Stimulated activated CD4-positive, alpha-beta T cell treated with anti-CD3 and anti-CD28 coated beads, Interleukin-2, amount 100 ng/mL, for 24 hours (primary cell): ENCODE measurements at regions not wholly inside any gene's neighbourhood (a gene's known extent, or its start where the extent isn't known, plus 50 kb on each side); places are given as distances from the start of the nearest gene placed in this dataset.
"Not testable (repeated sequence)": the region's sequence is repeated elsewhere in the genome, so short reads cannot be mapped to it uniquely, and the experiment has no call there.

Experiments
- DNase-seq, 2 donors: peaks; one replicate each; pipeline ENCODE4 v3.0.0-alpha.2; 2020

DNA sequence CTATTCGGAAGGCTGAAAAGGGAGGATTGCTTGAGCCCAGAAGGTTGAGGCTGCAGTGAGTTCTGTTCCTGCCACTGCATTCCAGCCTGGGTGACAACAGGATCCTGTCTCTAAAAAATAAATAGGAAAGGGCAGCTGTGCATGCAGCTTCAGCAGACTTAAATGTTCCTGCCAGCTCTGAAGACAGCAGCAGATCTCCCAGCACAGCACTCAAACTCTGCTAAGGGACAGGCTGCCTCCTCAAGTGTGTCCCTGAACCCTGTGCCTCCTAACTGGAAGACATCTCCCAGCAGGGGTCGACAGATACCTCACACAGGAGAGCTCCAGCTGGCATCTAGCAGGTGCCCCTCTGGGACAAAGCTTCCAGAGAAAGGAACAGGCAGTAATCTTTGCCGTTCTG is 117.9 kb downstream of the CXCL12 start:
- no peak for DNase-seq

DNA sequence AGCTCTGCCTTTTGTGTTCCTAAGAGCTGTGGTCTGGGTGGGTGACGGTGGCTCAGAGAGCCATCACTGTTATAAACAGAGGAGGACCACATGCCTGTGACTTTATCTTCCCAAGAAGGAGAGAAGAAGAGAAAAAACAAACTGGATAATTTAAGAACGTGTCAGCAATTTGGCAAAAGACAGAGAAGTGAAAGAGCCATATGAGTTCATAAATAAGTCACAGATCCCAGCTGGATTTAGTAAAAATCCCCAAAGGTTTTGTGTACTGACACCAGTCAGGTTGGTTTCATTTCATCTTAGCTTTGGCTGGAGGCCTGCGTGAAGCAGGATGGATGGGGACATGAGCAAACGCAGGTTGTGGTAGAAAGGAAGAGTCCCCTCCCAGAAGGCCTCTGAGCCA is 120.7 kb downstream of the CXCL12 start:
- no peak for DNase-seq

DNA sequence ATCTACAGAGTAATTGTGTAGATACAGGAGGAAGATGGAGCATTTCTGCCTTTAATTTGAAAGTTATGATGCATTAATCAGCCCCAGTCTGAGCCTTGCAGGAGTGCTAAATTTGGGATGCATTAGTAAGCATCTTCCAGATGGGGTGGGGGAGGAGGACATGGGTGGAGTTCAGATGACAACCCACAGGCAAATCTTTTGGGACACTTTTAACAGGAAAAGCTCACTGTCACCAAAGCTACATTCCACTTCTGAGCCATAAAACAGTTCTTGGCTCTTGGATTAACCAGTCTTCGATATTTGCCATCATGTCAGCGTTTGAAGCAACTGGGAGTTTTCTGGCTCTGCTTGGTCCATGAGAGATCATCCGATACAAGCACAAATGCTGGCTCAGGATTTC is 121.1 kb downstream of the CXCL12 start:
- DNase-seq, result no peak

DNA sequence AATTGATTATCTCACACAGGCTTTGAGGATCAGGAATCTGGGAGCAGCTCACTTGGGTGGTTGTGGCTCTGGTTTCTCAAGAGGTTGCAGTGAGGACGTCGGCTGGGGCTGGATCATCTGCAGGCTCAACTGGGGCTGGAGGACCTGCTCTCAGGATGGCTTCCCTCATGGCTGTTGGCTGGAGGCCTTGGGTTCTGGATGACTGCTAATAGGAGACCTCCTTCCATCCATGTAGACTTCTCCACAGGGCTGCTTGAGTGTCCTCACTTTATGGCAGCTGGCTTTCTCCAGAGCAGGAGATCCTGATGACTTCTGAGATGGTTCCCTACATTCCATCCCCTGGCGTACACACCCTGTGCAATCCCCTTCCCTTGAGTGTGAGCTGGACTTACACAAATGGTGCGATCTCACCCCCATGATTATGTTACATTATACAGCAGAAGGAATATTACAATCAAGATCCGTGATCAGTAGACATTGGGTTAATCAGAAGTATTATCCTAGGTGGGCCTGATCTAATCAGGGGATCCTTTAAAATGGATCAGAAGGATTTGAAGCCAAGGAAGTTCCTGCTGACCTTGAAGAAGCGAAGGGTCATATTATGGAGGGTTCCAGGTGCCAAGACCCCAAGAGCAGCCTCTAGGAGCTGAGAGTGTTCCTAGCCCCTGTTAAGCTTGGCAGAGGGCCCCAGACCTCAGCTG is 122.2 kb downstream of the CXCL12 start:
- no peak for DNase-seq

DNA sequence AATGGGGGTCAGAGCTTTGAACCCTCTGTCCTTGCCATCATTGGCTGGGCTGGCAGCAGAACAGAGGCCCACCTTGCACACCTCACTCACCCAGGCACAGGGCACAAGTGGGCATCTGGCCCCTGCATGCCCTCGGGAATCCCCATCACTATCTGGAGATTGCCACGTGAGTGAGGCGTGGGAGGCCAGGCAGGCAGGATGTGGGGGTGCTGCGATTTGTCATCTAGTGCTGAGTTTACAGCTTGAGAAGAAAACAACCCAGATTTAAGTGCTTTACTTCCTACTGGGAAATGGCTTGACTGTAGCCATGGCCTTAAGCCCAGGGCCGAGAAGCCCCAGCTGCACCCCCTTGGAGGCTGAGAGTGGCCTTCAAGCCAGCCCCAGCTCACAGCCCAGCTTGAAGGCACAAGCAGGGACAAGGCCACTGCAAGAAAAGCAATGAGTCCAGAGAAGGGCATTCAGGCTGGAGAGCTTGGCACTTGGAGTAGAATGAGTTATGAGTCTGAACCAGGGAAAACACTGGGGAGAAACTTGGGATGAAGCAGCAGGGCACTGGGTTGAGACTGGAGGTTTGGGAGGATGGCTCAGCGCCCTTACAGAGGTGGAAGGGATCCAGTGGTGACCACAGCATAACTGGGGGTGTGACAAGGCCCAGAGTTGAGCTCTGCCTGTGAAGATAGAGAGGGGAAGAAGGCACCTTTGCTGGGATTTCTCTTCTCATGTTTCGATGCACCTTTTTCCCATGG is 123.0 kb downstream of the CXCL12 start:
- no peak for DNase-seq

DNA sequence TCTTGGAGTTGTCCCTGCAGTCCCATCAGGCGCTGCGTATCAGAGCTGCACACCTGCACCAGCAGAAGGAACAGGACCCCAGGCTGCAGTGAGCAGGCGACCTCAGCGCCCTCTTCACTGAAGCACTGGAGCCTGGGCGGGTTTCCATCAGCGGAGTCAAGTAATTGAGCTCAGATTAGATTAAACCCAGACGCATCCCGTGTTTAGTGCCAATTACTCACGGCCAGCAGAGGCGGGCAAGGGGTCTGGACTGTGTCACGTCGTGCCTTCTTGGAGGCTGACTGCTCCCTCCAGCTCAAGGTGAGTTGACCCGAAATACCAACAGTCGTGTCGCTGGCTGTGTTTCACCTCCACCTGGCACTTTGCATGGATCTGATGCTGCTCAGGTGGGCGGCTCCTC is 123.6 kb downstream of the CXCL12 start:
- no peak for DNase-seq

DNA sequence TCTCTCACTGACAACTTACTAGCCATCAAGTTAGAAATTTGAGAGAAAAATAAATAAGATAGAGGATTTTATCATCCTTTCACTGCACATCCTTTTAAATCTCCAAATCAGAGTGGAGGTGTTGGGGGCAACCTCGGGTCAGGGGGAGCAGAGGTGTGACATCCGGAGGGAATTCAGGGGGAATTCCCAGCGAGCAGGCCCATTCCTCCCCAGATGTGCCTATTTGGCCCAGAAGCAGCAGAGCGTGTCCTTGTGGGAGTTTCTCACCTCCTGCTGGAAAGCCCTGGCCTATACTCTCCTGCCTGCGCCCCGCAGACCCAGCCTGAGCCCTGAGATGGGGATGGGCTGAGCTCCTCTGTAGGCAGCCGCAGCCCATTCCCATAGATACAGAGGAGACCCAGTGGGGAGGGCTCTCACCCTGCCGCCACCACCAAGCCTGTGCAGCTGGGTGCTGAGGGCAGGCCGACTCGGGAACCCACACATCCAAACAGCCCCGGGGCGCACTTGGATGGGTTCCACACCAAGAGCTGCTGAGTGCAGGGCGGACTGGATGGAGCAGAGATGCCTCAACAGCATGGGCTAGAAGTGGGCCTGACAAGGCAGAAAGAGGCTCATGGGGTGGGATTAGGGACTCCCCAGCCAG is 124.5 kb downstream of the CXCL12 start:
- no peak for DNase-seq

DNA sequence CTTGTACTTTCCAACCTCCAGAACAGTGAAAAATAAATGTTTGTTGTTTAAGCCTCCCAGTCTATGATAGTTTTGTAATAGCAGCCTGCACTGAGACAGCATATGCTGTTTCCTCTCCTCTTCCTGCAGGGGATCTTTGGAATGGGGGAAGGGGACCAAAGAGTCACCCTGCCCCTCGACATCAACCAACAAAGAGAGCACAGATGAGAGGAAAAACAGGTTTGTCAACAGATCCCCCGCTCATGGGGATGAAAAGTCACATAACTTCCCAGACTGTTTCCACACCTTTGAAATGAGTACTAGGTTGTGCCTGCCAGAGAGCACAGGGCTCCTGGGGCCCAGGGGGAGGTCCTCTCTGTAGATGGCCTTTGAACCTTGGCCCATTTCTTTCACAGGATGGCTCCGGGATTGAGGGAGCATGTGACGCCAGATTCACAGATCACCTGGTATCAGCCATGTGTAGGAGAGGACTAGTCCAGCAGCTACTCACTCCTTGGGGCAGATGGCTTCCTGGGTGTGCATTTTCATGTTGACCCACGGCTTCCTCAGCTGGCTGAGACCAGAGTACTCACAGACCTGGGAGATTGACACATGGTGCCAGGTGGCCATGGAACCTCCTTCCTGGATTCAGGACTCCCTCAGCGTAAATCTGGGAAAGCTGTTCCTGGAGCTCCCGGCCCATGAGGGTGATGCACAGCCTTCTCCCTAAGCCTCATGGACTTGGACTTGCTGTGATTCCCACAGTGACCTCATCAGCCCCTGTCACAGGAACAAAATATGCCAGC is 125.6 kb downstream of the CXCL12 start:
- DNase-seq, result no peak

DNA sequence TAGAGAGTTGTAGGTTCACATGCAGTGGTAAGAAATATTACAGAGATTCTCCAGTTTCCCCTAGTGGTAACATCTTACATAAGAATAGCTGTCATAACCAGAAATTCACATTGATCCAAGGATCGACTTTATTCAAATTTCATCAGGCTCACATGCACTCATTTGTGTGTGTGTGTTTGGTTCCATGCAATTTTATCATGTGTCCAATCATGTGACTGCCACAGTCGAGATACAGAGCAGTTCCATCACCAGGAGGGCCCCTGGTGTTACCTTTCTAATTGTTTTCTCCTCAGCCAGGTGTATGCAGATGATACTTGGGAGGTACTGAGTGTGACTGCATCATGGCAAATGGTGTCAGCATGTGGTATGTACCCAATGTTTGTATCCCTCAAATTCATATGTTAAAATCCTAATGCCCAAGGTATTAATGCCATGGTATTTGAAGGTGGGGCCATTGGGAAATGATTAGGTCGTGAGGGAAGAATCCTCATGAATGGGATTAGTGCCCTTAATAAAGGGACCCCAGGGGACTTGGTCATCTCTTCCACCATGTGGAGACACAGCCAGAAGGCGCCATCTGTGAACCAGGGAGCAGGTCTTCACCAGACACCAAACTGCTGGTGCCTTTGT is 126.3 kb downstream of the CXCL12 start:
- no peak for DNase-seq

DNA sequence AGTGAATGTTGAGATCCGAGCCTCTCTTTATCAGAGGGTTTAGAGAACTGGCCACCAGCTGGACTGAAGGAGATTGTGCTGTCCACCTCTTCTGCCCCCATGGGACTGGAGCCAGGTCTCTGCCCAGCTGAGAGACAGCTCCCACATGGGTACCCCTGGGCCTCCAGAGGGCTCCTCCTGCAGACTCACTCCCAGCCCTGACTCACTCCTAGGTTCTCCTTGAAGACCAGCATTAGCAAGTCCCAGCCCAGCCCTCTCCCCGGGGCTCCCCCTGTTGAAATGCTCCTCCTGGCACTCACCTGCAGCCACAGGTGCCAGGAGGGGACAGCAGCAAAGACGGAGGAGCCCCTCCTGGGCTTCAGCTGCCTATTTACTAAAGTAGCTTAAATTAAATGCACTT is 126.9 kb downstream of the CXCL12 start:
- DNase-seq, result no peak

DNA sequence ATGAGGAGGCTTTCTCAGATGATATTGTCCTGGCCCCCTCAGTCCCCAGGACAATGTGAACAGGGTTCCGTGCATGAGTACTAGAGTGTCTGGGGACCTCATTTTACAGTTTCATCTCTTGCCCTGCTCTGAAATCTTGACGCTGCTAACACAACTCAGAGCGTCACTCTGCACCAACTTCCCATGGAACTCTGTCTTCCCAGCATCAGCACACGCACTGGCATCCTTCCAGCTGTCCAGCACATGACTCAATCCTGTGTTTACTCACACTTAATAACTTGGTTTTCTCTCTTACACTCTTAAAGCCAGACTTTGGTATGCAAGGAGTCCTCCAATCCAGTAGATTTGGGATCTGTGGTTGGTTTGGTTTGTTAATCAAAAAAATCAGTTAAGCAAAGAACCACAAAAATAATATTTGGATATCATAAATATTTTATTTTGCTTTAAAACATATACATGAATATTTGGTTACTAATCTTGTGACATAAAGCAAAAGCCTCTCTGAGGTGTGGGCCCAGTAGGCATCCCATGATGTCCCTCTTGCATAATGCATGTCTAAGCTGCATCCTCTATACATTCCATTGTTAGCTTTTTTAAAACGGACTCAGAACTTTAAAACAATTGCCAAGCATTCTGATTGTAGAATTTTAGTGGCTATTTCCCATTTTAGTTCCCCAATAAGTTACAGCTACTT is 131.0 kb downstream of the CXCL12 start:
- no peak for DNase-seq

DNA sequence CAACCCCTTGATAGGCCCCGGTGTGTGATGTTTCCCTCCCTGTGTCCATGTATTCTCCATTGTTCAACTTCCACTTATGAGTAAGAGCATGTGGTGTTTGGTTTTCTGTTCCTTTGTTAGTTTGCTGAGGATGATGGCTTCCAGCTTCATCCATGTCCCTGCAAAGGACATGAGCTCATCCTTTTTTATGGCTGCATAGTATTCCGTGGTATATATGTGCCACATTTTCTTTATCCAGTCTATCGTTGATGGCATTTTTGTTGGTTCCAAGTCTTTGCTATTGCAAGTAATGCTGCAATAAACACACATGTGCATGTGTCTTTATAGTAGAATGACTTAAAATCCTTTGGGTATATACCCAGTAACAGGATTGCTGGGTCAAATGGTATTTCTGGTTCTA is 132.3 kb downstream of the CXCL12 start:
- not testable (repeated sequence) for DNase-seq

DNA sequence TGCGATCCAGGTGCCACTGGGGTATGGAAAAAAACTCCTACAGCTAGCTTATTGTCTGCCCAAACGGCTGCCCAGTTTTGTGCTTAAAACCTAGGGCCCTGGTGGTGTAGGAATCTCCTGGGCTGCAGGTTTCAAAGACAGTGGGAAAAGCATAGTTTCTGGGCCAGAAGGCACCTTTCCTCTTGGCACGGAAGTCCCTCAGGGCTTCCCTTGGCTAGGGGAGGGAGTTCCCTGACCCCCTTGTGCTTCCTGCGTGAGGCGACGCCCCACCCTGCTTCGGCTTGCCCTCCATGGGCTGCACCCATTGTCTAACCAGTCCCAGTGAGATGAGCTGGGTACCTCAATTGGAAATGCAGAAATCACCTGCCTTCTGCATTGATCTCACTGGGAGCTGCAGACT is 135.0 kb downstream of the CXCL12 start:
- DNase-seq, result not testable (repeated sequence)

DNA sequence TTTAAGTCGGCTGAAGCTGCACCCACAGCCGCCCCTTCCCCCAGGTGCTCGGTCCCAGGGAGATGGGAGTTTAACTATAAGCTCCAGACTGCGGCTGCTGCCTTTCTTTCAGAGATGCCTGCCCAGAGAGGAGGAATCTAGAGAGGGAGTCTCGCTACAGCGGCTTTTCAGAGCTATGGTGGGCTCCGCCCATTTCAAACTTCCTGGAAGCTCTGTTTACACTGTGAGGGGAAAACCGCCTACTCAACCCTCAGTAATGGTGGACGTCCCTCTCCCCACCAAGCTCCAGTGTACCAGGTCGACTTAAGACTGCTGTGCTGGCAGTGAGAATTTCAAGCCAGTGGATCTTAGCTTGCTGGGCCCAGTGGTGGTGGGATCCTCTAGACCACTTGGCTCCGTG is 135.4 kb downstream of the CXCL12 start:
- no peak for DNase-seq

DNA sequence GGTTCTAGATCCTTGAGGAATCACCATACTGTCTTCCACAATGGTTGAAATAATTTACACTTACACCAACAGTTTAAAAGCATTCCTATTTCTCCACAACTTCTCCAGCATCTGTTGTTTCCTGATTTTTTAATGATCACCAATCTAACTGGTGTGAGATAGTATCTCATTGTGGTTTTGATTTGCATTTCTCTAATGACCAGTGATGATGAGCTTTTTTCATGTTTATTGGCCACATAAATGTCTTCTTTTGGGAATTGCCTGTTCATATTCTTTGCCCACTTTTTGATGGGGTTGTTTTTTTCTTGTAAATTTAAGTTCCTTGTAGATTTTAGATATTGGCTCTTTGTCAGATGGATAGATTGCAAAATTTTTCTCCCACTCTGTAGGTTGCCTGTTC is 138.2 kb downstream of the CXCL12 start:
- not testable (repeated sequence) for DNase-seq

DNA sequence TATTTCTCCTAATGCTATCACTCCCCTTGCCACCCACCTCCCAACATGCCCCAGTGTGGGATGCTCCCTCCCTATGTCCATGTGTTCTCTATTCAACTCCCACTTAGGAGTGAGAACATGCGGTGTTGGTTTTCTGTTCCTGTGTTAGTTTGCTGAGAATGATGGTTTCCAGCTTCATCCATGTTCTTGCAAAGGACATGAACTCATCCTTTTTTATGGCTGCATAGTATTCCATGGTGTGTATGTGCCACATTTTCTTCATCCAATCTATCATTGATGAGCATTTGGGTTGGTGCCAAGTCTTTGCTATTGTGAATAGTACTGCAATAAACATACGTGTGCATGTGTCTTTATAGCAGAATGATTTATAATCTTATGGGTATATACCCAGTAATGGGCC is 138.6 kb downstream of the CXCL12 start:
- DNase-seq, result not testable (repeated sequence)

DNA sequence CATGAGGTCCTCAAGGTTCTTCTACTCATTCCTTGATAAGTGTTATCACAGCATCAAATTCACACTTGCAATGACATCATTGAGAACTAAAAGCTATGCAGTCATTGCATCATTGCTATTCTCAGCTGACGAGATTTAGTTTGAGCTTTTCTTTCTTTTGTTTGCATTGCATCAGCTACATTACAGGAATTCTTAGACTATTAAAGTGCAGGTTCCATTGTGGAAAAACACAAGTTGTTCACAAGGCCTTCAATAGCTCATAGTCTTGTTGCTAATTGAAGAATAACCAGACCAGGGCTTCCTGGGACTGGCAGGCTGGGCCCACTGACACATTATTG is 139.3 kb downstream of the CXCL12 start:
- no peak for DNase-seq

DNA sequence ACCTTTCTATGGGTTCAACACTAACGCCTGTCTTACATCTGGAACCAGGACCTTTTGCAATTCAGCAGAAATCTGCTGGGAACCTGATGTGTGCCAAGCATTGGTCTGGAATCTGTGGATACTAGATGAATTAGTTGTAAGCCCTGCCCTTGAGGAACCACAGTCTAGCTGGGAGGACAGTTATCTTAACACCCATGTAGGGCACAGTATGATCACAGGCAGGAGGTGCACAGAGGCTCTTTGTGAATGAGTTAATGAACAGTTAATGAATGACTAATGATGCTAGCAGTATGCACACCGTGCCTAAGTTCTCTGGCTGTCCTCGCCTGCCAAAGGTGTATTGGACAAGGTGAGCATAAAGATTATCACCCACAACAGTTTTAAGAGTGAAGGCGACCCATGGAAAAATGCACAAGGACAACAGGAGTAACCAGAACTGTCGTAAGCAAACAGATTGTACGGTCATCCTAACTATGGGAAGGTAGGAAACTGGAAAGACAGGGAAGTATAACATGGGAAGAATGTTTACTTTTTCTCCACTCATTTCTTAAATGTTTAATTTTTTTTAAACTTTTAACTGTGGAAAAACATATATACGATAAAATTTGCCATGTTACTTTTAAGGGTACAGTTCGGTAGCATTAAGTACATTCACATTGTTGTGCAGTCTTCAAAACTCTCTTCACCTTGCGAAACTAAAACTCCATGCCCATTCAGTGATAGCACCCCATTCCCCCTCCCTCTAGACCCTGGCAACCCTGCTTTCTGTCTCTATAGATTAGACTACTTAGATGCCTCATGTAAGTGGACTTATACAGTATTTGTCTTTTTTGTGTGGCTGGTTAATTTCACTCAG is 139.9 kb downstream of the CXCL12 start:
- DNase-seq, result no peak

DNA sequence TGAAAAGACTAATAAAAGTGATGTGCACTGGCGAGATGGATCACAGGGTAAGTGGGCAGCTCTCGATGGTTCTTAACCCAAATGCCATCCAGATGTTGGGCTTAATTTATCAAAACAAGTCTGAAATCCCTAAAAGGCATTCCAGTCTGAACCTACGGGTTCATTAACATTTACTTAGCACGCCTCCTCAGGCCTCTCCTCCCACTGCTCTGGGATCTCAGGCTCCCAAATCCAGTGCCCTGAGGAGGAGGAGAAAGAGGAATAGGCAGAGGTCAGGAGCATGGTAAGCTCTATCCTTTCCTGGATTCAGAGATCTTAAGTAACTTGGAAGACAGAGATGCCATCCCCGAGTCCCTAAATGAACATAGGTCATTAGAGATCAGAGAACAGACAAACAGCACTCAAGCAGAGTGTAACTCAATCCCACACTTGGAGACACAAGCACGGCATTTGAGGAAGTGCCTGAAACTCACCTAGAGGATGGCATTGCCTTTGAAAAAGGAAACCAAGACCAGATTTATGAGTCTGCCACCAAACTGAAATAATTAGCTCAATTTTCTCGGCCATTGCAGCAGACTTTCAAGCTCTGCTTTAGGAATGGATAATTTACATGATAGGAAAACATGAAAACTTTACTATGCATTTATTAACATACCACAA is 140.9 kb downstream of the CXCL12 start:
- DNase-seq, result no peak

DNA sequence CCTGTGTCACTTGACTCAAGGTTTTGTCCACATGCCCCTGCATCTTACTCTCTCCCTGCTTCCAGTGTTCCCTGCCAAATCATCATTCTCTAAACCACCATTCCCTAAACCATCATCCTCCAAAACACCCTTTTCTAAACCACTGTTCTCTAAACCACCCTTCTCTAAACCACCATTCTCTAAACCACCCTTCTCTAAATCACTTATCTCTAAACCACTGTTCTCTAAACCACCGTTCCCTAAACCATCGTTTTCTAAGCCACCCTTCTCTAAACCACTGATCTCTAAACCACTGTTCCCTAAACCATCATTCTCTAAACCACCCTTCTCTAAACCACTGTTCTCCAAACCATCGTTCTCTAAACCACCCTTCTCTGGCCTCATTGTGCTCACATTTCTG is 142.1 kb downstream of the CXCL12 start:
- DNase-seq, result no peak

DNA sequence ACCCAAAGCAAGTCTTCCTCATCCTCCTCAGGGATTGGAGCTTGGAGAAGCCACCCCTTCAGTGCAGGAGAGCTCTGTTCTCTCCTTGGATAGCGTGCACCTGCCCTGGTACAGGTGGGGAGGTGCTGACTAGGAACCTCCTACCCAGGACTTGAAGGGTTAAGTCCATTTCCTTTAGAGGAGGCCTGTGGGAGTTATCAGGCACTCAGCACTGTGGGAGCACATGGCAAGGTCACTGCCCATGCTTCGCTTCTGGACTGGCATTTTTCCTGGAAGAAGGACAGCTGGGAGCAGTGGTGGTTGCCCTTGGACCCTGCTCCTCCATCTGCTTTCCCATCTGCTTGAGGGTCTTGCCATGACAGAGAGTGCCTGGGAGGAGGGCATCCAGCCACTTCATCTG is 142.8 kb downstream of the CXCL12 start:
- DNase-seq, result no peak
